Upper lobe of left lung (tissue), 4 donors: ENCODE measurements at regions not wholly inside any gene's neighbourhood (a gene's known extent, or its start where the extent isn't known, plus 50 kb on each side); places are given as distances from the start of the nearest gene placed in this dataset.

Experiments used
- CTCF ChIP-seq, 6 experiments: fragments of 450-650 bp in 4 of 6; fragments of 200-600 bp in 2 of 6; sonication (generic) in 2 of 6; IDR thresholded peaks; one replicate each; pipeline ENCODE4 v1.5.1; 2016 to 2019; ENCODE audit warnings: antibody characterized with exemption in 6 of 6
- EP300 ChIP-seq, 4 donors: sonication (generic); formaldehyde crosslinking; IDR thresholded peaks; one replicate each; pipeline ENCODE4 v1.5.1; 2017; ENCODE audit warnings: antibody characterized with exemption in 4 of 4, control low read depth in 2 of 4
- POLR2A ChIP-seq, 4 donors: fragments of 450-650 bp; IDR thresholded peaks; one replicate each; pipeline ENCODE4 v1.5.1; 2016 to 2017; ENCODE audit warnings: antibody characterized with exemption in 4 of 4, mild to moderate bottlenecking in 2 of 4
- POLR2AphosphoS5 ChIP-seq, 2 donors: sonication (generic); formaldehyde crosslinking; IDR thresholded peaks; one replicate each; pipeline ENCODE4 v1.5.1; 2017; ENCODE audit warnings: antibody characterized with exemption in 2 of 2

GRCh38 chr13:34086281-34086680 lies 268.3 kb downstream of the RFC3 start:
- no peak for TF ChIP-seq CTCF (IDR thresholded peaks at IDR 0.05)
- TF ChIP-seq POLR2A (IDR thresholded peaks at IDR 0.05): no peak
- TF ChIP-seq EP300 (IDR thresholded peaks at IDR 0.05): no peak
- TF ChIP-seq POLR2AphosphoS5 (IDR thresholded peaks at IDR 0.05): no peak
